ENCODE measurements at regions not wholly inside any gene's neighbourhood (a gene's known extent, or its start where the extent isn't known, plus 50 kb on each side); places are given as distances from the start of the nearest gene placed in this dataset.
"Not testable (repeated sequence)": the region's sequence is repeated elsewhere in the genome, so short reads cannot be mapped to it uniquely, and the experiment has no call there.

- no peak for DNase-seq (ENCODE audit: low read depth, low spot score)
Observed at GRCh38 chr16:65319621-65320231, 197.9 kb upstream of the CDH11 start.

- DNase-seq (ENCODE audit: low read depth, low spot score) = no peak
Observed at GRCh38 chr16:65318590-65319257, 196.9 kb upstream of the CDH11 start.

- DNase-seq (ENCODE audit: low read depth, low spot score) = peak; percentile 24
Observed at GRCh38 chr16:65318138-65318537, 196.3 kb upstream of the CDH11 start.

GRCh38 chr16:65316808-65317207, 194.9 kb upstream of the CDH11 start:
- no peak for DNase-seq (ENCODE audit: low read depth, low spot score)

GRCh38 chr16:65315081-65315780, 193.4 kb upstream of the CDH11 start:
- DNase-seq (ENCODE audit: low read depth, low spot score) = no peak

GRCh38 chr16:65314627-65315008, 192.8 kb upstream of the CDH11 start:
- no peak for DNase-seq (ENCODE audit: low read depth, low spot score)

- no peak for DNase-seq (ENCODE audit: low read depth, low spot score)
Observed at GRCh38 chr16:65313936-65314626, 192.2 kb upstream of the CDH11 start.

GRCh38 chr16:65312795-65313194, 190.9 kb upstream of the CDH11 start:
- DNase-seq (ENCODE audit: low read depth, low spot score) = no peak

GRCh38 chr16:65312071-65312470, 190.2 kb upstream of the CDH11 start:
- no peak for DNase-seq (ENCODE audit: low read depth, low spot score)

GRCh38 chr16:65310491-65310890, 188.6 kb upstream of the CDH11 start:
- not testable (repeated sequence) for DNase-seq (ENCODE audit: low read depth, low spot score)

GRCh38 chr16:65309354-65309753, 187.5 kb upstream of the CDH11 start:
- DNase-seq (ENCODE audit: low read depth, low spot score) = no peak

GRCh38 chr16:65308506-65308905, 186.6 kb upstream of the CDH11 start:
- DNase-seq (ENCODE audit: low read depth, low spot score) = no peak

GRCh38 chr16:65307286-65307685, 185.4 kb upstream of the CDH11 start:
- no peak for DNase-seq (ENCODE audit: low read depth, low spot score)

GRCh38 chr16:65306722-65307121, 184.9 kb upstream of the CDH11 start:
- DNase-seq (ENCODE audit: low read depth, low spot score) = no peak

- DNase-seq (ENCODE audit: low read depth, low spot score) = no peak
Observed at GRCh38 chr16:65306300-65306699, 184.4 kb upstream of the CDH11 start.

GRCh38 chr16:65305266-65305959, 183.6 kb upstream of the CDH11 start:
- DNase-seq (ENCODE audit: low read depth, low spot score) = no peak

GRCh38 chr16:65301029-65301428, 179.2 kb upstream of the CDH11 start:
- no peak for DNase-seq (ENCODE audit: low read depth, low spot score)

- no peak for DNase-seq (ENCODE audit: low read depth, low spot score)
Observed at GRCh38 chr16:65297453-65297852, 175.6 kb upstream of the CDH11 start.

- no peak for DNase-seq (ENCODE audit: low read depth, low spot score)
Observed at GRCh38 chr16:65295527-65295926, 173.7 kb upstream of the CDH11 start.

- no peak for DNase-seq (ENCODE audit: low read depth, low spot score)
Observed at GRCh38 chr16:65294708-65295107, 172.8 kb upstream of the CDH11 start.

GRCh38 chr16:65294165-65294564, 172.3 kb upstream of the CDH11 start:
- DNase-seq (ENCODE audit: low read depth, low spot score) = no peak

- no peak for DNase-seq (ENCODE audit: low read depth, low spot score)
Observed at GRCh38 chr16:65289022-65289421, 167.2 kb upstream of the CDH11 start.

Measured in smooth muscle cell of the brain vasculature (primary cell).